Astrocyte (in vitro differentiated cells and primary cell): ENCODE measurements at regions not wholly inside any gene's neighbourhood (a gene's known extent, or its start where the extent isn't known, plus 50 kb on each side); places are given as distances from the start of the nearest gene placed in this dataset.

Experiments
- DNase-seq: peaks from one replicate; pipeline ENCODE4 v3.0.0-alpha.2; 2010; ENCODE audit warnings: low read depth
- FAIRE-seq: peaks from 2 replicates; lab custom pipeline; 2011; peaks lifted over from hg19 to GRCh38; lab: Jason Lieb, UNC
- H2AFZ ChIP-seq: 2 replicates; pipeline ENCODE4 v1.6.0; 2012; ENCODE audit warnings: low read depth, low read length, inconsistent platforms
- H3K27ac ChIP-seq: 2 replicates; pipeline ENCODE4 v1.5.1; 2011; ENCODE audit warnings: low read depth, low read length, inconsistent platforms
- H3K27me3 ChIP-seq: 2 replicates; pipeline ENCODE4 v1.6.0; 2011; ENCODE audit warnings: low read length, inconsistent platforms; ENCODE audit not compliant: insufficient read depth
- H3K36me3 ChIP-seq: 2 replicates; pipeline ENCODE4 v1.5.1; 2011; ENCODE audit warnings: low read length, inconsistent platforms; ENCODE audit not compliant: insufficient read depth
- H3K4me1 ChIP-seq: 2 replicates; pipeline ENCODE4 v1.5.1; 2011; ENCODE audit warnings: low read length, inconsistent platforms; ENCODE audit not compliant: insufficient read depth
- H3K4me2 ChIP-seq: 2 replicates; pipeline ENCODE4 v1.6.0; 2012; ENCODE audit warnings: low read length, inconsistent platforms
- H3K4me3 ChIP-seq: 2 replicates; pipeline ENCODE4 v1.5.1; 2011; ENCODE audit warnings: low read depth, mild to moderate bottlenecking, low read length, inconsistent platforms; ENCODE audit not compliant: insufficient read depth
- H3K79me2 ChIP-seq: 2 replicates; pipeline ENCODE4 v1.6.0; 2012; ENCODE audit warnings: mild to moderate bottlenecking, low read length, inconsistent platforms; ENCODE audit not compliant: insufficient read depth
- H3K9ac ChIP-seq: 2 replicates; pipeline ENCODE4 v1.6.0; 2012; ENCODE audit warnings: mild to moderate bottlenecking, low read length, inconsistent platforms
- H3K9me3 ChIP-seq: 2 replicates; pipeline ENCODE4 v1.5.1; 2012; ENCODE audit warnings: low read depth, mild to moderate bottlenecking, low read length, inconsistent platforms; ENCODE audit not compliant: insufficient read depth
- H4K20me1 ChIP-seq: 2 replicates; pipeline ENCODE4 v1.6.0; 2012; ENCODE audit warnings: low read length, inconsistent platforms; ENCODE audit not compliant: insufficient read depth
- H3K27ac Mint-ChIP-seq: one replicate; pipeline ENCODE4 v1.8.0; 2021; ENCODE audit warnings: mild to moderate bottlenecking, mixed read lengths; ENCODE audit not compliant: unreplicated experiment
- H3K27me3 Mint-ChIP-seq: one replicate; pipeline ENCODE4 v1.8.0; 2021; ENCODE audit warnings: low read depth, mixed read lengths; ENCODE audit not compliant: unreplicated experiment
- H3K36me3 Mint-ChIP-seq: one replicate; pipeline ENCODE4 v1.8.0; 2021; ENCODE audit warnings: low read depth, mixed read lengths; ENCODE audit not compliant: unreplicated experiment
- H3K4me1 Mint-ChIP-seq: one replicate; pipeline ENCODE4 v1.8.0; 2021; ENCODE audit warnings: low read depth, mixed read lengths; ENCODE audit not compliant: unreplicated experiment
- H3K4me3 Mint-ChIP-seq: one replicate; pipeline ENCODE4 v1.8.0; 2021; ENCODE audit warnings: mild to moderate bottlenecking, moderate library complexity, mixed read lengths; ENCODE audit not compliant: unreplicated experiment
- H3K9me3 Mint-ChIP-seq: one replicate; pipeline ENCODE4 v1.8.0; 2021; ENCODE audit warnings: mild to moderate bottlenecking, mixed read lengths; ENCODE audit not compliant: unreplicated experiment
- CTCF ChIP-seq: IDR thresholded peaks from 2 replicates; pipeline ENCODE4 v1.5.1; 2011; ENCODE audit warnings: low read depth, mild to moderate bottlenecking, inconsistent platforms, low read length, moderate library complexity; ENCODE audit not compliant: insufficient read depth
- EZH2 ChIP-seq: IDR thresholded peaks from 2 replicates; pipeline ENCODE4 v1.6.1; 2012; ENCODE audit warnings: mild to moderate bottlenecking, low read length, inconsistent platforms; ENCODE audit not compliant: insufficient read depth

DNA sequence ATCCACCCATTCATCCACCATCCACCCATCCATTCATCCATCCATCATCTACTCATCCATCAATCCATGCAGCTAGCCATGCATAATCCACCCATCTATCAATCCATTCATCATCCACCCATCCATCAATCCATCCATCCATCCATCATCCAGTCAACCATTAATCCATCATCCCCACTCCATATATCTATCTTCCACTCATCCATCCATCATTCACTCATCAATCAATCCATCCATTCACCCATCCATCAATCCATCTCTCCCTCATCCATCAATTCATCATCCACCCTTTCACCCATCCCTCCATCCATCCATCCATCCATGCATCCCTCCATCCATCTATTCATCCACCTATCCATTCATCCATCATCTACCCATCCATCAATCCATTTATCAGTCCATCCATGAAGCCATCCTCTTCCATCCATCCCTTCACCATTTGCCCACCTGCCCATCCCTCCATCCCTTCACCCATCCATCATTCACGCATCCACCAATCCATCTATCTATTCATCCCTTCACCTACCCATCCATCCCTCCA is 689.4 kb downstream of the BRD1 start:
- no peaks in the 10 kb centered on the region for H3K36me3 Mint-ChIP-seq
- peaks cover 33% of the 10 kb centered on the region for H3K27me3 Mint-ChIP-seq
- no peaks in the 10 kb centered on the region for H3K9me3 Mint-ChIP-seq
- Histone ChIP-seq H3K27ac (no peak overlapping the region), H3K4me2 (no peak overlapping the region), H3K9me3 (peaks cover 10% of the 10 kb centered on the region), H3K79me2 (no peaks in the 10 kb centered on the region), H3K4me3 (no peak overlapping the region), H3K36me3 (no peaks in the 10 kb centered on the region), H2AFZ (no peak overlapping the region), H3K27me3 (no peaks in the 10 kb centered on the region), H4K20me1 (no peaks in the 10 kb centered on the region), H3K4me1 (no peaks in the 10 kb centered on the region), H3K9ac (no peak overlapping the region)
- H3K4me1 Mint-ChIP-seq: no peaks in the 10 kb centered on the region
- TF ChIP-seq CTCF (no peak), EZH2 (no peak)
- H3K4me3 Mint-ChIP-seq: no peak overlapping the region
- no peak overlapping the region for H3K27ac Mint-ChIP-seq
- DNase-seq (no peak), FAIRE-seq (no peak)

GRCh38 chr22:49137206-49137840 is 690.4 kb downstream of the BRD1 start:
- no peaks in the 10 kb centered on the region for H3K79me2 ChIP-seq
- Mint-ChIP-seq H3K27me3 (peaks cover 34% of the 10 kb centered on the region), H3K27ac (no peak overlapping the region)

More at GRCh38 chr22:49137206-49137840, 690.4 kb downstream of the BRD1 start:
- Histone ChIP-seq H3K4me3 (no peak overlapping the region), H3K9me3 (peaks cover 10% of the 10 kb centered on the region), H3K27ac (no peak overlapping the region), H3K4me1 (no peaks in the 10 kb centered on the region), H3K36me3 (no peaks in the 10 kb centered on the region), H3K27me3 (no peaks in the 10 kb centered on the region), H3K9ac (no peak overlapping the region), H3K4me2 (no peak overlapping the region), H4K20me1 (no peaks in the 10 kb centered on the region), H2AFZ (no peak overlapping the region)
- H3K9me3 Mint-ChIP-seq: no peaks in the 10 kb centered on the region
- TF ChIP-seq CTCF (no peak), EZH2 (no peak)
- no peak for DNase-seq
- no peaks in the 10 kb centered on the region for H3K4me1 Mint-ChIP-seq
- no peaks in the 10 kb centered on the region for H3K36me3 Mint-ChIP-seq
- no peak for FAIRE-seq
- no peak overlapping the region for H3K4me3 Mint-ChIP-seq
